ENCODE measurements at regions not wholly inside any gene's neighbourhood (a gene's known extent, or its start where the extent isn't known, plus 50 kb on each side); places are given as distances from the start of the nearest gene placed in this dataset.

DNA sequence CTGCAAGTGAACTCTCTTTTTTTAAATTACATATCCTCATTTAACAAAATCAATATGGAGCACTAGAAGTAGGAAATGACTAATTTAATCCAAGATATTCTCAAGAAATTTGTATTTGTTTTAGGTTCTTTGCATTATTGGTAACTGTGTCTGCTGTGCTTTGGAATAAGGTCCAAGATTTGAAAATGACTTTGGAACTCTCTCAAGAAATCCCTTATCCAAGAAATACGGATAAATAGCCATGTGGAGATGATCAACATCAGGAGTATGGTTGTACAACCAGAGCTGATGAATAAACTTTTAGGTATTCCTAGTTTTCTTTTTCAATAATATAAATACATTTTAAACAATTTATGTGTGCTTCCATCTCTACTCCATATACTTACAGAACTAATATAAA is 279.9 kb upstream of the SEMA3C start:
- Histone ChIP-seq H3K27me3 (ENCODE audit: control insufficient read depth in 1 of 2, insufficient read depth in 2 of 2, low read length in 2 of 2) (no peaks in the 10 kb centered on the region), H3K4me3 (ENCODE audit: low read length) (no peak overlapping the region), H3K27ac (ENCODE audit: low read depth in 1 of 2, low read length in 2 of 2) (no peak overlapping the region), H3K36me3 (ENCODE audit: insufficient read depth, low read length) (no peaks in the 10 kb centered on the region), H3K9me3 (ENCODE audit: control insufficient read depth in 1 of 2, insufficient read depth in 1 of 2, low read length in 2 of 2) (peaks cover 0 to under 1% of the 10 kb centered on the region in 2 experiments), H3K4me1 (ENCODE audit: insufficient read depth, low read length) (no peaks in the 10 kb centered on the region)
- ATAC-seq (ENCODE audit: poor library complexity) (no peak), DNase-seq (no peak)
- Mint-ChIP-seq H3K27ac (no peak overlapping the region), H3K4me1 (ENCODE audit: low read depth) (no peaks in the 10 kb centered on the region), H3K36me3 (ENCODE audit: low read depth) (no peaks in the 10 kb centered on the region), H3K27me3 (no peaks in the 10 kb centered on the region), H3K4me3 (no peak overlapping the region), H3K9me3 (peaks cover 5% of the 10 kb centered on the region)
- TF ChIP-seq, protein P1, sequence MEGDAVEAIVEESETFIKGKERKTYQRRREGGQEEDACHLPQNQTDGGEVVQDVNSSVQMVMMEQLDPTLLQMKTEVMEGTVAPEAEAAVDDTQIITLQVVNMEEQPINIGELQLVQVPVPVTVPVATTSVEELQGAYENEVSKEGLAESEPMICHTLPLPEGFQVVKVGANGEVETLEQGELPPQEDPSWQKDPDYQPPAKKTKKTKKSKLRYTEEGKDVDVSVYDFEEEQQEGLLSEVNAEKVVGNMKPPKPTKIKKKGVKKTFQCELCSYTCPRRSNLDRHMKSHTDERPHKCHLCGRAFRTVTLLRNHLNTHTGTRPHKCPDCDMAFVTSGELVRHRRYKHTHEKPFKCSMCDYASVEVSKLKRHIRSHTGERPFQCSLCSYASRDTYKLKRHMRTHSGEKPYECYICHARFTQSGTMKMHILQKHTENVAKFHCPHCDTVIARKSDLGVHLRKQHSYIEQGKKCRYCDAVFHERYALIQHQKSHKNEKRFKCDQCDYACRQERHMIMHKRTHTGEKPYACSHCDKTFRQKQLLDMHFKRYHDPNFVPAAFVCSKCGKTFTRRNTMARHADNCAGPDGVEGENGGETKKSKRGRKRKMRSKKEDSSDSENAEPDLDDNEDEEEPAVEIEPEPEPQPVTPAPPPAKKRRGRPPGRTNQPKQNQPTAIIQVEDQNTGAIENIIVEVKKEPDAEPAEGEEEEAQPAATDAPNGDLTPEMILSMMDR (IDR thresholded peaks at IDR 0.05): no peak
- ChIA-PET POLR2A (no interaction called here), CTCF (no interaction called here)
- intact Hi-C loops (cut with DNase I, micrococcal nuclease): no loop called here

GRCh38 chr7:81197266-81197665 is 278.4 kb upstream of the SEMA3C start:
- POLR2A ChIA-PET: no interaction called here
- no peak for ATAC-seq (ENCODE audit: poor library complexity)

DNA sequence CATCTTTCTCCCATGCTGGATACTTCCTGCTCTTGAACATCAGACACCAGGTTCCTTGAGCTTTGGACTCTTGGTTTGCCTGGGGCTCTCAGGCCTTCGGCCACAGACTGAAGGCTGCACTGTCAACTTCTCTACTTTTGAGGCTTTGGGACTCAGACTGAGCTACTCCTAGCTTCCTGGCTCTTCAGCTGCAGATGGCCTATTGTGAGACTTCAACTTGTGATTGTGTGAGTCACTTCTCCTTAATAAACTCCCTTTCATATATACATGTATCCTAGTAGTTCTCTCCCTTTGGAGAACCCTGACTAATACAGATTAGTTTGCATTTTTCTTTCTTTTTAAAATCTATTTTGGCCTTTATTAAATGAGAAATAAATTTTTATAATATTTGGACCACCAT is 276.2 kb upstream of the SEMA3C start:
- intact Hi-C loops (cut with DNase I, micrococcal nuclease): no loop called here
- no peak for DNase-seq

More at GRCh38 chr7:81197266-81197665, 278.4 kb upstream of the SEMA3C start:
- H3K36me3 Mint-ChIP-seq (ENCODE audit: low read depth): no peaks in the 10 kb centered on the region
- no peaks in the 10 kb centered on the region for H3K27me3 ChIP-seq (ENCODE audit: control insufficient read depth in 1 of 2, insufficient read depth in 2 of 2, low read length in 2 of 2)
- no peak overlapping the region for H3K4me3 ChIP-seq (ENCODE audit: low read length)
- no peaks in the 10 kb centered on the region for H3K4me1 ChIP-seq (ENCODE audit: insufficient read depth, low read length)
- intact Hi-C loops (cut with DNase I, micrococcal nuclease): no loop called here
- H3K4me3 Mint-ChIP-seq: no peak overlapping the region
- H3K27ac Mint-ChIP-seq: no peak overlapping the region
- no peaks in the 10 kb centered on the region for H3K9me3 ChIP-seq (ENCODE audit: control insufficient read depth in 1 of 2, insufficient read depth in 1 of 2, low read length in 2 of 2)
- H3K9me3 Mint-ChIP-seq: peaks cover 8% of the 10 kb centered on the region
- no peaks in the 10 kb centered on the region for H3K36me3 ChIP-seq (ENCODE audit: insufficient read depth, low read length)
- CTCF ChIA-PET: no interaction called here
- no peak for DNase-seq
- TF ChIP-seq, protein P1 (IDR thresholded peaks at IDR 0.05): no peak
- no peaks in the 10 kb centered on the region for H3K4me1 Mint-ChIP-seq (ENCODE audit: low read depth)
- H3K27ac ChIP-seq (ENCODE audit: low read depth in 1 of 2, low read length in 2 of 2): no peak overlapping the region
- no peaks in the 10 kb centered on the region for H3K27me3 Mint-ChIP-seq

More for the DNA sequence above, 276.2 kb upstream of the SEMA3C start:
- no peak for ATAC-seq (ENCODE audit: poor library complexity)
- ChIA-PET POLR2A (no interaction called here), CTCF (no interaction called here)
- H3K4me1 ChIP-seq (ENCODE audit: insufficient read depth, low read length): no peaks in the 10 kb centered on the region
- TF ChIP-seq, protein P1 (IDR thresholded peaks at IDR 0.05): no peak
- Mint-ChIP-seq H3K9me3 (peaks cover 4% of the 10 kb centered on the region), H3K36me3 (ENCODE audit: low read depth) (no peaks in the 10 kb centered on the region), H3K4me3 (no peak overlapping the region), H3K4me1 (ENCODE audit: low read depth) (no peaks in the 10 kb centered on the region), H3K27me3 (no peaks in the 10 kb centered on the region), H3K27ac (no peak overlapping the region)
- H3K27me3 ChIP-seq (ENCODE audit: control insufficient read depth in 1 of 2, insufficient read depth in 2 of 2, low read length in 2 of 2): no peaks in the 10 kb centered on the region
- no peak overlapping the region for H3K4me3 ChIP-seq (ENCODE audit: low read length)
- H3K36me3 ChIP-seq (ENCODE audit: insufficient read depth, low read length): no peaks in the 10 kb centered on the region
- no peak overlapping the region for H3K27ac ChIP-seq (ENCODE audit: low read depth in 1 of 2, low read length in 2 of 2)
- H3K9me3 ChIP-seq (ENCODE audit: control insufficient read depth in 1 of 2, insufficient read depth in 1 of 2, low read length in 2 of 2): no peaks in the 10 kb centered on the region
